NCI-H2029 (cell line): ENCODE measurements at regions not wholly inside any gene's neighbourhood (a gene's known extent, or its start where the extent isn't known, plus 50 kb on each side); places are given as distances from the start of the nearest gene placed in this dataset.
"Not testable (repeated sequence)": the region's sequence is repeated elsewhere in the genome, so short reads cannot be mapped to it uniquely, and the experiment has no call there.

Experiments used
- DNase-seq: peaks from one replicate; lab custom pipeline; 2025; lab: John Stamatoyannopoulos, UW

GRCh38 chr11:87463486-87464102 lies 425.9 kb downstream of the TMEM135 start:
- peak; percentile 29 for DNase-seq

- DNase-seq: no peak
Measured at GRCh38 chr11:87462171-87462570, 424.4 kb downstream of the TMEM135 start.

- no peak for DNase-seq
Measured at GRCh38 chr11:87460842-87461637, 423.3 kb downstream of the TMEM135 start.

GRCh38 chr11:87460279-87460678 lies 422.5 kb downstream of the TMEM135 start:
- no peak for DNase-seq

- no peak for DNase-seq
Measured at GRCh38 chr11:87459351-87459750, 421.6 kb downstream of the TMEM135 start.

- DNase-seq: no peak
Measured at GRCh38 chr11:87456499-87456898, 418.8 kb downstream of the TMEM135 start.

- no peak for DNase-seq
Measured at GRCh38 chr11:87455180-87455579, 417.4 kb downstream of the TMEM135 start.

GRCh38 chr11:87454241-87454640 lies 416.5 kb downstream of the TMEM135 start:
- no peak for DNase-seq

GRCh38 chr11:87453531-87454089 lies 415.9 kb downstream of the TMEM135 start:
- DNase-seq: peak; percentile 9

- not testable (repeated sequence) for DNase-seq
Measured at GRCh38 chr11:87452025-87452424, 414.3 kb downstream of the TMEM135 start.

GRCh38 chr11:87451395-87451794 lies 413.7 kb downstream of the TMEM135 start:
- no peak for DNase-seq

- DNase-seq: no peak
Measured at GRCh38 chr11:87447606-87448005, 409.9 kb downstream of the TMEM135 start.

- DNase-seq: no peak
Measured at GRCh38 chr11:87444993-87445392, 407.3 kb downstream of the TMEM135 start.

GRCh38 chr11:87443707-87444106 lies 406.0 kb downstream of the TMEM135 start:
- DNase-seq: no peak

- no peak for DNase-seq
Measured at GRCh38 chr11:87440076-87440770, 402.5 kb downstream of the TMEM135 start.

GRCh38 chr11:87438416-87438815 lies 400.7 kb downstream of the TMEM135 start:
- no peak for DNase-seq

GRCh38 chr11:87437844-87438223 lies 400.1 kb downstream of the TMEM135 start:
- DNase-seq: no peak

GRCh38 chr11:87437133-87437843 lies 399.6 kb downstream of the TMEM135 start:
- no peak for DNase-seq

GRCh38 chr11:87432022-87432421 lies 394.3 kb downstream of the TMEM135 start:
- no peak for DNase-seq

GRCh38 chr11:87431392-87431791 lies 393.7 kb downstream of the TMEM135 start:
- no peak for DNase-seq

GRCh38 chr11:87430821-87431220 lies 393.1 kb downstream of the TMEM135 start:
- no peak for DNase-seq

GRCh38 chr11:87429996-87430395 lies 392.3 kb downstream of the TMEM135 start:
- DNase-seq: no peak
